Coronary artery (tissue), 2 donors: ENCODE measurements at regions not wholly inside any gene's neighbourhood (a gene's known extent, or its start where the extent isn't known, plus 50 kb on each side); places are given as distances from the start of the nearest gene placed in this dataset.

ENCODE experiments used
- DNase-seq: peaks from one replicate; pipeline ENCODE4 v3.0.0-alpha.2; 2017; ENCODE audit warnings: low spot score
- H3K27ac ChIP-seq, 2 donors: fragments of 200-600 bp; sonication (generic); one replicate each; pipeline ENCODE4 v1.5.1; 2016 to 2019
- H3K4me3 ChIP-seq: fragments of 200-600 bp; sonication (generic); 2 replicates; pipeline ENCODE4 v1.5.1; 2016; ENCODE audit warnings: mild to moderate bottlenecking, moderate library complexity
- TF ChIP-seq, protein P1 (sequence below): fragments of 200-600 bp; sonication (generic); IDR thresholded peaks from one replicate; pipeline ENCODE4 v1.5.1; 2019; ENCODE audit warnings: antibody characterized with exemption

DNA sequence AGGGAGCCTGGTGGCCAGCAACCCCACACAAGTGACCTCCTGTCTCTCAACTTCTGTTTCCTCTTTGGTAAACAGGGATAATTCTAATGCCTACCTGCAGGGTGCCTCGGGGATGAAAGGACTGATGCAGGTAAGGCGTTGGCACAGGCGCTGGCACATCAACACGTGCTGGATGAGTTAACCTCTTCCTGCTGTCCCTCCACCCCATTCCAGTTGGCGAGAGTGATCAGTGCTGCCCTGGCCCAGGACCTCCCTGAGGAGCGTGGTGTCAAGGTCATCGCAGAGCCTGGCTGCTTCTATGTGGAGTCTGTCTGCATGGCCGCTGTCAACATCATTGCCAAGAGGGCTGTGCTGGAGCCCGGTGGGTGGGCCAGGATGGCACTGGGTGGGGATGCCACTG is 69.1 kb upstream of the TINAGL1 start:
- Histone ChIP-seq H3K27ac (no peak overlapping the region), H3K4me3 (no peak overlapping the region)
- no peak for DNase-seq
- TF ChIP-seq, protein P1, sequence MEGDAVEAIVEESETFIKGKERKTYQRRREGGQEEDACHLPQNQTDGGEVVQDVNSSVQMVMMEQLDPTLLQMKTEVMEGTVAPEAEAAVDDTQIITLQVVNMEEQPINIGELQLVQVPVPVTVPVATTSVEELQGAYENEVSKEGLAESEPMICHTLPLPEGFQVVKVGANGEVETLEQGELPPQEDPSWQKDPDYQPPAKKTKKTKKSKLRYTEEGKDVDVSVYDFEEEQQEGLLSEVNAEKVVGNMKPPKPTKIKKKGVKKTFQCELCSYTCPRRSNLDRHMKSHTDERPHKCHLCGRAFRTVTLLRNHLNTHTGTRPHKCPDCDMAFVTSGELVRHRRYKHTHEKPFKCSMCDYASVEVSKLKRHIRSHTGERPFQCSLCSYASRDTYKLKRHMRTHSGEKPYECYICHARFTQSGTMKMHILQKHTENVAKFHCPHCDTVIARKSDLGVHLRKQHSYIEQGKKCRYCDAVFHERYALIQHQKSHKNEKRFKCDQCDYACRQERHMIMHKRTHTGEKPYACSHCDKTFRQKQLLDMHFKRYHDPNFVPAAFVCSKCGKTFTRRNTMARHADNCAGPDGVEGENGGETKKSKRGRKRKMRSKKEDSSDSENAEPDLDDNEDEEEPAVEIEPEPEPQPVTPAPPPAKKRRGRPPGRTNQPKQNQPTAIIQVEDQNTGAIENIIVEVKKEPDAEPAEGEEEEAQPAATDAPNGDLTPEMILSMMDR, result no peak

DNA sequence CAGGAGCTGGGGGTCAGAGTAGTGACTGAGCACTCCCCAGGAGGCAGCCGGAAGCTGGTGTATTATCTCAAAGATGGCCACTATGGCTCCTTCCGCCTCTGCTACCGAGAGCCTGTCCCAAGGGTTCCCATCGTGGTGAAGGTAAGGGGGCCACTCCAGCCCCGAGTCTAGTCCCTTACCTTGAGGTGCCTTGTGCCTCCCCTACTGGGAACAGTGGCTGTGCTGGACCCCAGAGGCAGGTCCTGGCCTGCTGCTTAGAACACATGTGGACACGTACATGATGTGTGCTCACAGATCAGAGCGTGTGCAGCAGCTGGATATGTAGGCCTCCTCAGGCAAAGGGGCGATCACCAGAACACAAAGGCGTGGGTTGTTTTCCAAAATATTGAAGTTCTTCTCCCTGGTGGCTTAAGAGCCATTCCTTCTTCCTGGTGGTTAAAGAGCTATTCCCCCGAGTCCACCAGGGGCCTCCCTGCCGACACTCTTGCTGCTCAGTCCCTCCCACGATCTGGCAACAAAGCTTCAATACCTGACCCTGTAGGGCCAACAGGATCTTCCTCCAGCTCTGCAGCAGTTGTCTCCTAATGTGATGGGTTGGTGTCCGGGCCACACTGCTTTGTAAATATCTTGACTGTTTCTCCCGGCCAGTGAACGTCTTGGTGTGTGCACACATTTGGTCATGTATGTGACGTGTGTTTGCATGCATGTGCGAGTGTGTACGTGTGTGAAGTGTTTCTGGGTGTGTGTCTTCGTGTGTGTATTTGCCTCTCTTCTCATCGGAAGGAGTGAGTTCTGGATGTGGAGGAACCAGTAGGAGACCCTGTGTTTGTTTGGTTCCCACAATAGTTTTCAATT is 68.4 kb upstream of the TINAGL1 start:
- no peak for DNase-seq
- Histone ChIP-seq H3K4me3 (no peak overlapping the region), H3K27ac (no peak overlapping the region)
- TF ChIP-seq, protein P1, result no peak

DNA sequence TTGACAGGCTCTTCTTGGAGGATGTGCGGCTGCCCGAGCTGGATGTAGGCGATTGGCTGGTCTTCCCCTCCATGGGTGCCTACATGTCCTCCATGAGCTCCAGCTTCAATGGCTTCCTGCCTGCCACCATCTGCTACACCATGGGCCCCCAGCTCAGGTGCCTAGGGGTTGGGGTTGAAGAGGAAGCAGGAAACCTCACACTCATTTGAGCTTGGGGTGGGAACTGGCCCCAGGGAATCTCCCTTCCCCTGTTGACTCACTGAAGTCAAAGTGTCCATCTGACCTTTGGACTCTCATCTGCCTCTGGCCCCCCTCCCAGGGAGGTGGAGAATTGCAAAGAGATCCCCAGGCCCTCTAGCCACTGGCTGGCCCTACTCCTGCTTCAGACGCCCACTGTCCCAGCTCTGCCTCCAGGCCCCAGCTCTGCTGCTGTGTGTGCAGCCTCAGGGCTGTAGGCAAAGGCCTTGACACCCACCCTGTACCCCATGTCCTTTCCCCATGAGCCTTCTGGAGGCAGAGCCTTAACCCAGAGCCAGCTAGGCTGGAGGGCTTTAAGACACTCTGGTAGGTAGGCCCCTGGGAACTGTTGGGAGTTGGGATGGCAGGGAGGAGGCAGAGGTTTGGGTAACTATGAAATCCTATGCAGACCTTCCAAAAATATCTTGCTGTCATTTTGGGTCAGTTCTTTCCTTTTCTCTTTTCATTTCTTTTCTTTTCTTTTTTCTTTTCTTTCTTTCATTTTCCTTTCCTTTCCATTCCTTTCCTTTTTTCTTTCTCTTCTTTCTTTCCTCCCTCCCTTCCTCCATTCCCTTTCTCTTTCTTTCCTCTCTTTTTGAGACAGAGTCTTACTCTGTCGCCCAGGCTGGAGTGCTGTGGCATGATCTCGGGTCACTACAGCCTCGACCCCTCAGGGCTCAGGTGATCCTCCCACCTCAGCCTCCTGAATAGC is 66.9 kb upstream of the TINAGL1 start:
- no peak overlapping the region for H3K27ac ChIP-seq
- no peak for DNase-seq
- no peak overlapping the region for H3K4me3 ChIP-seq
- TF ChIP-seq, protein P1, result no peak

DNA sequence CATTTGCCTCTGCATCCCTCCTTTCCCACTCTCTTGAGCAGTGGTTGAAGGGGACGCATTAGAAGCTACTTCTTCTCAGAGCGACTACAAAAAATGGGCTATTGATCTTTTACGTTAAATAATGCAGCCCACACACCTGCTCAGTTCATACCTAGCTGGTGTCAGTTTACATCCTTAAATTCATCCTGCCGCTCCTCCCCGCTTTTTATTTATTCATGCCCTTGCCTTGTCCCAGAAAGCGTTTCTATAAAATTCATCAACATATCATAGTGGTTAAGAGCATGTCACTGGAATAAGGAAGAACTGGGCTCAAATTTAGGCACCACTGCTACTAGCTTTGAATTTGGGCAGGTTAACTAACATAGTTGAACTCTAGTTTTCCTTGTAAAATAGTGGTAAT is 66.0 kb upstream of the TINAGL1 start:
- Histone ChIP-seq H3K4me3 (no peak overlapping the region), H3K27ac (no peak overlapping the region)
- no peak for DNase-seq
- TF ChIP-seq, protein P1, result no peak

DNA sequence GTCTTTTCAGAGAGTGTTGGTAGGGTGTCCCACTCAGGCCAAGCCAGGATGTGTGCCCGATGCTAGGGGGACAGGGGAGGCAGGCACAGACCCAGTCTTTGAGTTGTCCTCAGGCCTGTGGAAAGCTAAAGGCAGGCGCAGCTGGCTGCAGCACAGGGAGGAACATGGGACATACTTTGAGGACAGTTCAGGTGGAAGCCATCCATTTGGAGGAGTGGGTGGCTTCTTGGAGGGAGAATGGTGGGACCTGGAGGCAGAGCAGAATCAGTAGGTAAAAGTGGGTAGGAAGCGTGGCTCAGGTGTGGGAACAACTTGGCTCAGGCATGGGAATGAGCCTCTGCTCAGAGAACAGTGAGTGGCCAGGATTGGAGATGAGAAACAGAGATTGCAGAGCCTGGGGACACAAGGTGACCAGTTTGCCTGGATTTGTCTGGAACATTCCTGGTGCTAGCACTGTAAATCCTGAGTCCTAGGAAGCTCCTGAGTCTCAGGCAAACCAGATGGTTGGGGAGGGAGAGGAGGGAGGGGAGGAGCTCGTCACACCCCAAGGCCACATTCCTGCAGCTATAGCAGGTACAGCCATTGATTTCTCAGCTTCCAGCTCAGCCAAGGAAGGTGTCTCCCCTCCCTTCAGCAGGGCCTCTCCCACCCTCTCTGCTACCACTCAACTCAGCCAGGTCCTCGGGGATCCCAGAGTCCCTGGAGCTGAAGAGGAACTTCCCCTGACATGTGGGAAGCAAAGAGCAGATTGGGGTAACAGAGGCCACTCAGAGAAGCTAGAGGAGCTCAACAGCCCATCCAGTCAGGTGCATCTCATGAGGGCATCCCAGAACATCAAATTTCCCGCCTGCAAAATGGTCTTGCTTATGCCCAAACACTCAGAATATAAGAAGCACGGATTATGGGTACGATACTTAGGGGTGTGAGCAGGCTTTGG is 65.2 kb upstream of the TINAGL1 start:
- H3K27ac ChIP-seq, result no peak overlapping the region
- DNase-seq, result no peak
- TF ChIP-seq, protein P1, result no peak
- H3K4me3 ChIP-seq, result no peak overlapping the region

DNA sequence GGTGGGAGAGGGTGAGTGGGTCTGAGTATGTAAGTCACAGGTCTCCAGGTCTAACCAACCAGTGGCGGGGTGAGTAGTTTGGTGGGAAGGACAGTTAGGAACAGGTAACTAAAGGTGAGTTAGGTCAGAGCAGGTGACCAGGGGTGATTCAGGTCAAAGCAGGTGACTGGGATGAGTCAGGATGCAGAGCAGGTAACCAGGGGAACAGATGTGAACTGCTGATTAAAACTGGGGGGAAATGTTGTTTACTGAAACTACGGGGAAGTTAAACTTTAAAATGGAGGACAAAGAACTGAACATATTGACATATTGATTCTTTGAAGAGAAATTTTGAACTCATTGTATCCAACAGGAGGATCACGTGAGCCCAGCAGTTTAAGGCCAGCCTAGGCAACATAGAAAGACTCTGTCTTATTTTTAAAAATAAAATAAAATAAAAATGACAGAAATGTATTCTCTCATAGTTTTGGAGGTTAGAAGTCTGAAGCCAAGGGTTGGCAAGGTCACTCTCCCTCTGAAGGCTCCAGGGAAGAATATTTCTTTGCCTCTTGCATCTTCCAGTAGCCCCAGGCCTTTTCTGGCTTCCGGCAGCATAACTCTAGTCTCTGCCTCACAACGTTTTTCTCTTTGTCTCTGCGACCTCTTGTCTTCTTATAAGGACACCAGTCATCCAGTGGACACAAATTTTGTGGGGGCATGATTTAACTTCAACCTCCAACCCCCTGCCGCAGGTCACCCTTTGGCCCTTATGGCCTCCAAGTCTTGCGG is 64.3 kb upstream of the TINAGL1 start:
- TF ChIP-seq, protein P1, result no peak
- no peak for DNase-seq
- H3K27ac ChIP-seq, result no peak overlapping the region
- no peak overlapping the region for H3K4me3 ChIP-seq
